ENCODE measurements at regions not wholly inside any gene's neighbourhood (a gene's known extent, or its start where the extent isn't known, plus 50 kb on each side); places are given as distances from the start of the nearest gene placed in this dataset.

DNA sequence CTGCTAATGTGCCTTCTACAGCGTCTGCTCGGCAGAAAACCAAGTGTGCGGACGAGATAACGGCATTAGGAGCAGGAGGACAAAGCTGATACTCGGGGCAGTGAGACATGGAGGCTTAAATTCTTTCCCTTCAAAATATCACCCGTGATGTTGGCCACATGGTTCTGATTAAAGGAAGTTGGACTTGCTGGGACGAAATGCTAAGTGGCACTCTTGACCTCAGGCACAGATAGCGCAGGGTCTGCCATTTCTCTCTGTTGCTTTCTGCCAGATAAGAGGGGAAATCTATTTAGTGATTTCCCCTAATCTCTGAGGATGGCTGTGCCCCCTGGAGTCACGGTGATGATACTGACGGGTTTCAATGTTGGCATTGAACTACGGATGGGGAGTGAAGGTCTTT is 509.6 kb upstream of the EEF2KMT start:
- DNase-seq (ENCODE audit: low spot score), result peak; percentile 98

GRCh38 chr16:5605404-5605803 is 507.8 kb upstream of the EEF2KMT start:
- no peak for DNase-seq (ENCODE audit: low spot score)

DNA sequence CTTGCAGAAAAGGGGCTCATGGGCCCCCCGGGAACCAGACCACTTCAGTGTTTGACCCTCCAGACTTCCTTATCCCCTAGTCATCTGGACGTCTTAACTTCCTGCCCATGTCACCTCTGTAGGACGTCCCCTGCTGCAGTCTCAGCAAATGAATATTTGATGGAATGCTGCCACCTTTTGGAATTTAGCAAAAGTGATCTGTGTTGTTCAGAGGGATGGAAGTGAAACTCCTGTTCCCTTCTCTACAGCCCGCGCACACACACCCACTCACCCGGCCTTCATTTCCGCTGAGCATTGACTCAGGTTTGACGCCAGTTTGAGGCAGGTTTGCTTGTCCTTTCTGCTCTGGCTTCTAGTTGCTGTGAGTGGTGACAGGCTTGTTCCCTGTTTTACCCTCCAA is 507.2 kb upstream of the EEF2KMT start:
- peak; percentile 85 for DNase-seq (ENCODE audit: low spot score)

GRCh38 chr16:5603836-5604235 is 506.2 kb upstream of the EEF2KMT start:
- no peak for DNase-seq (ENCODE audit: low spot score)

DNA sequence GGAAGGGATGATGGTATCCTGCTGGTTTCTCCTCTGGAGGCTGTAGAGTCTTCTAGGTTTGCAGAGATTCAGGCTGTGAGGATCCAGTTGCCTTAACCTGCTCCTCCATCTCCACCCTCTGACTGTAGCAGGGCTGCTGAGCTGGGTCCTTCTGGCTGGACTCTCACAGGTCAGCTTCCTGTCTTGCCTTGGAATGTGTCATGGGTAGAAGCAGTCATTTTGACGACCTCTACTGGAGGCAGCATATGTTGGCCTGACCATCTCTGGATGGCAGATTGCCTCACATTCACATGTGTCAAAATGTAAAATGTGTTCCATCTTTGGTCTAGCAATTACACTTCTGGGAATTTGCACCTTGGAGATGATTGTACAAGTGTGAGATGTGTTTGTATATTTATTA is 504.4 kb upstream of the EEF2KMT start:
- no peak for DNase-seq (ENCODE audit: low spot score)

GRCh38 chr16:5598793-5599192 is 501.2 kb upstream of the EEF2KMT start:
- DNase-seq (ENCODE audit: low spot score), result no peak

- no peak for DNase-seq (ENCODE audit: low spot score)
Measured at GRCh38 chr16:5595849-5596248, 498.3 kb upstream of the EEF2KMT start.

DNA sequence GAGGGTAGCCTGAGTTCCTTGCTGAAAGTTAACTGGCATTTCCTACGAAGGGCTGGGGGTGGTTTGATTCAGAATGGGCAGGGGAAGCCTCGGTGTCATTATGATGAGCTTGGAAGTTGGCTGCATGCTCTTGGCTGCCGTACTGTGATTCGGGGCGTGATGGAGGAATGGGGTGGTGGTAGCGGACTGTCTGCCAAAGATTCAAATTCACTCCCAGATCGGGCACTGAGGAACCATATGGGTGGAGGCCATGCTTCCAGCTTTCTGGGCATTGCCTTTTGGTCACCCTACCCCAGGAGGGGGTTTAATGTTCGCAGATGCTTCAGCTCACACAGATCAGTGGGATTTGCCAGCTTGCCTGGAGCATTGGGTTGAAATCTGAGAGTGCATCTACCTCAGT is 492.8 kb upstream of the EEF2KMT start:
- no peak for DNase-seq (ENCODE audit: low spot score)

DNA sequence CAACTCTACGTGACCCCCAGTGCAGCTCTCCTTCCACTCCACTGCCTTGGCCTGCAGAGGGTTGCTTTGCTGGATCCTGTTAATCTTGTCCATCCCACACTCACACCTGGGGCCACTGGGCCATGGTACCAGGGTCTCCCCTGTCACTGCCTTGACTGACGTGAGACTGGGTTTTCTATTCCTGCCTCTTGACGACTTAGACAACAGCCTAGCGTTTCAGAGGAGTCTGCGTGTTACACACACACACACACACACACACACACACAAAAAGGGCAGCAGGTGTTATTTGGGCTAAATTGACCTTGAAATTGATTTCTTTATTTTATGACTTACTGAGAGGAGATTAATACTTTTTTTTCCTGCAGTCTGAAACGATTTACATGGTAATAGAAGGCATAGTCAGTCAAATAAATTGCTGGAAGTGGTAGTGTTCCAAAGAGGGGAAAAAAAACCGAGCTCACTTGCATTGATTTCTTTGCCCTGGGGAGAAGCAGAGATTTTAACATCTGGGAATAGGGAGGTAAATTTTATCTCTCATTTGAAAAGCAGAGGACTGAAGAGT is 492.3 kb upstream of the EEF2KMT start:
- no peak for DNase-seq (ENCODE audit: low spot score)

- no peak for DNase-seq (ENCODE audit: low spot score)
Measured at GRCh38 chr16:5584109-5584508, 486.5 kb upstream of the EEF2KMT start.

GRCh38 chr16:5582529-5582928 is 484.9 kb upstream of the EEF2KMT start:
- DNase-seq (ENCODE audit: low spot score), result no peak

DNA sequence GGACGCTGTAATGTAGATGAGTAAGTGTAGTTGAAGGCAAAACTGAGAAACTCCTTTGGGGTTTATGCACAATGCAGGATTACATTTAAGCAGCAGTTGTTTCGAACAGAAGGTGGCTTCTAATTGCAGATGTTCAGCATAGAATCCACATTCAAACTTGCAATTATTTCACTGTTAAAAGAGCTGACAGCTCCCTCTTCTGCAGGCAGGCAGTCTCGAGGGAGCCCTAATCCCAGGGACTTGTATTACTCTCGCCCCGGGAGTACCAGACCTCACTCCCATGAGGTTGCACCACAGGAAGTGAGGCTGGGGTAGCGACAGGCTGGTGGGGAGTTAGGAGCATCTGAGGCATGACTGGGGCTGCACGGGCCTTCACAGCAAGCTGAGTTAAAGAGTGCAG is 484.3 kb upstream of the EEF2KMT start:
- DNase-seq (ENCODE audit: low spot score), result no peak

GRCh38 chr16:5581428-5581827 is 483.8 kb upstream of the EEF2KMT start:
- no peak for DNase-seq (ENCODE audit: low spot score)

GRCh38 chr16:5580772-5581171 is 483.2 kb upstream of the EEF2KMT start:
- DNase-seq (ENCODE audit: low spot score), result no peak

GRCh38 chr16:5580296-5580695 is 482.7 kb upstream of the EEF2KMT start:
- no peak for DNase-seq (ENCODE audit: low spot score)

DNA sequence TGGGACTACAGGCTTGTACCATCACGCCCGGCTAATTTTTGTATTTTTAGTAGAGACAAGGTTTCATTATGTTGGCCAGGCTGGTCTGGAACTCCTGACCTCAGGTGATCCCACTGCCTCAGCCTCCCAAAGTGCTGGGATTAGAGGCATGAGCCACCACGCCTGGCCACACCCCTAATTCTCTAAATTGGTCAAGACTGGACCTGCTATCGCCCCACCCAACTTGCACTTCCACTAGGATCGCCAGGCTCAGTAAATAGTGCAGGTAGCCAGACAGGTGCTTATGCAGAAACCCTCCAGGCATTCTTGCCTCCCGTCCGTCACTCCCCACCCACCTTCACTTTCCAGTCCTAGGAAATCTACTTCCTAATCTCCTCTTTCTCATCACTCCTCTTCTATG is 481.4 kb upstream of the EEF2KMT start:
- no peak for DNase-seq (ENCODE audit: low spot score)

DNA sequence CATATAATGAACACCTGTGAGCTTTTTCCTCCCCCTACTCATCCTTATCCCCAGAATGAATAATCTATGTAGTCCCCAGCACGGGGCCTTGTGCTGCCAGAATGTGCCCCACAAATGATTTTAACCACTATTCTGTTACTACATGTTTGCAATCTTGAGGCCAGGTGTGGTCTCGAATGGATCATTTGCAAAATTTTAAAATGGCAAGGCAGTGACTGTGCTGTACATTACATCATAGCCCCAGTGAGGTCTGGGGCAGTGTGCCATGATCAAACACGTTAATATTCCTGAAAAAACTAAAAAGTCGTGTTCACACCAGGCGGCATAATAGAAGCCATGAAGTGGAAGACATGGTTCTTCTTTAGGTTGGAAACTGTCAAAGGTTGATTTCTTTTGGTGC is 479.9 kb upstream of the EEF2KMT start:
- DNase-seq (ENCODE audit: low spot score), result no peak

- no peak for DNase-seq (ENCODE audit: low spot score)
Measured at GRCh38 chr16:5575646-5576245, 478.2 kb upstream of the EEF2KMT start.

GRCh38 chr16:5575121-5575520 is 477.5 kb upstream of the EEF2KMT start:
- no peak for DNase-seq (ENCODE audit: low spot score)

DNA sequence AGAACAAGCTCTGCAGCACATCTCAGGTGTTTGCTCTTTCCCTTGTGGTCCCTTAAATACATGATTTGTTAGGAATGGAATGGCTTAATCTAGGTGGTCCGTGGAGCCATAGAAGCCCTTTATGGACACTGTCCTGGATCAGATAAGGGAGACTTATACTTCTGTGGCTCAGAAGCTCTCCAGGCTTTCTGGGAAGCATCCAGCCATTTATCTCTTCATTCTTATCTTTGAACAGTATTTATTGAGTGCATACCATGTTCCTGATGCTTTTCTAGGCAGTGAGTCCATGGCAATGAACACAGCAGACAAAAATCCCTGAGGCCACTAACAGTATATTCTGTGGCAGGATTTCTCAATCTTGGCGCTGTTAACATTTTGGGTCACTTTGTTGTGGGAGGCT is 474.5 kb upstream of the EEF2KMT start:
- DNase-seq (ENCODE audit: low spot score), result peak; percentile 58

- peak; percentile 54 for DNase-seq (ENCODE audit: low spot score)
Measured at GRCh38 chr16:5571446-5571845, 473.9 kb upstream of the EEF2KMT start.

DNA sequence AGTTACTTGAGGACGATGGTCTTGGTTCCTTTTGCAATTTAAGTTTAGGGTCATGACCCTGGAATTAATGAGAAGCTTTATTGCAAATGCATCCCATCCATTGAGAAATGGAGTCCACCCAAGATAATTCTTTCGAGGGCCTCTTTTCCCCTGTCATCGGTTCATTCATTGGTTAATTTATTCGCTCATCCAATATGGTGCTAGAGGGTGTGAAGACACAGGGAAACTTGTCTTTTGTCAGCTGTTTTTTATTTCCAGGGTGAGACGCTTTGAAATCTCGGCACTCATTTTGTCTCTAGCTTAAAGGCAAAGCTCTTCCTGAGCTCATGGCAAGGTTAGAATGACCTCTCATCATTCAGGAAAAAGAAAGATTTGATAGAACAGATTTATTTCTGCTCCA is 464.2 kb upstream of the EEF2KMT start:
- no peak for DNase-seq (ENCODE audit: low spot score)

DNA sequence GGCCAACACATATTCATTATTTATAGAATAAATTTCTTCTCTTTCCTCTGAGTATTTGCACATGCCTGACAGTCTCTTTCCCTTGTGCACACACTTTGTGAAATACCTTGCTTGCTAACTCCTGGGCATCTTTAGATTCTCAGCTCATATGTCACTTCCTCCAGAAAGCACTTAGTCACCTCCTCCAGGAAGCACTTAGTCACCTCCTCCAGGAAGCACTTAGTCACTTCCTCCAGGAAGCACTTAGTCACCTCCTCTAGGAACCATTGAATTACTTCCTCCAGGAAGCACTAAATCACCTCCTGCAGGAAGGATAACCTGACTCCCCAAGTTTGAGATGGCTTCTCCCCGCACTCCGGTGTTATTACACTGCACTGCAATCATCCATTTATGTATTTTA is 462.5 kb upstream of the EEF2KMT start:
- no peak for DNase-seq (ENCODE audit: low spot score)

DNA sequence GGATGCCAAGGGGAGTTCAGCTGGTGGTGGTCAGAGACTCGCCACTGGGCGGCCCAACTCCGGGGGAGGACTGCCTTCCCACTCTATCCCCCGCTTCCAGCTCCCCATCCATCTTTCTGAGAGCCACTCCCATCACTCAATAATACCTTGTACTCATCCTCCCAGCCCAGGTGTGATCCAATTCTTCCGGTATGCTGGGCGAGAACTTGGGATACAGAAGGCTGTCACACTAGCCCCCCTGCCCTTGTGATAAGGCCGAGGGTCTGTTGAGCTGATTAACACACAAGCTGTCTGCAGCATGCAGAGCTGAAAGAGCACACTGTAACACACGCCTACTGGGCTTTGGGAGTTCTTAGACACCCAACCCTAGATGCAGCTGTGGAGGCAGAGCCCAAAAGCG is 460.4 kb upstream of the EEF2KMT start:
- no peak for DNase-seq (ENCODE audit: low spot score)
